ENCODE measurements at regions not wholly inside any gene's neighbourhood (a gene's known extent, or its start where the extent isn't known, plus 50 kb on each side); places are given as distances from the start of the nearest gene placed in this dataset.
"Not testable (repeated sequence)": the region's sequence is repeated elsewhere in the genome, so short reads cannot be mapped to it uniquely, and the experiment has no call there.

DNA sequence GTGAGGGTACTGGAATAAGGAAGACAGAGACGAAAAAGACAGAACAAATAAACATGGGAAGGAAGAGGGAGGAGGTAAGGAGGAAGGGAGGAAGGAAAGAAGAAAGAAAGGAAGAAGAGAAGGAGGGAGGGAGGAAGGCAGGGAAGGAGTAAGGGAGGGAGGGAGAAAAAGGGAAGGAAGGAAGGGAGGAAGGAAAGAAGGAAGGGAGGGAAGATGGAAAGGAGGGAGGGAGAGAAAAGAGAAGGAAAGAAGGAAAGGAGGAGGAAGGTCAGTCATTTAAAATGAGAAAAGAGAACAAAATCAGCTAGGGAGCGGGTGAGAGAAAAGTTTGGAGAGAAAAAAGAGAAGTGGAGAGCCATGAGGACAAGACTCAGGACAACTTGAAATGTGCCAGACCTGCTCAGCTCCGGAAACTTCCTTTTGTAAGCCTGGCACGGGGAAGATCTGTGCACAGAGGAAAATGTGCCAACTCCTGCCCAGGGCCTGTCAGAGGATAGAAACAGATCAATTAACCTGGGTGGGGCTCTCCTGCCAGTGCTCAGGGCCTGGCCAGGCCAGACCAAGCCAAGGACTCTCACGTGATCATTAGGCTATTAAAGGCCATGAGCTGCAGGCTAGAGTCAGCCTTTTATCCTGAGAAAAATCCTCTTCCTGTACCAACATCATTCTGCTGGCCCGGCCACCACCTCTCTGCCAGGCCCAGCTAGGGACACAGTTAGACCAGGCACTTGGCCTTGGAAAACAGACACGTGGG, 50.1 kb upstream of the BCL6 start:
- DNase-seq (ENCODE audit: low spot score) = no peak
- no peak for FAIRE-seq

GRCh38 chr3:187798126-187798525, 52.9 kb upstream of the BCL6 start:
- FAIRE-seq (no peak), DNase-seq (ENCODE audit: low spot score) (no peak)

GRCh38 chr3:187798531-187799530, 53.6 kb upstream of the BCL6 start:
- DNase-seq (ENCODE audit: low spot score) = no peak
- no peak for FAIRE-seq

GRCh38 chr3:187799942-187800641, 54.8 kb upstream of the BCL6 start:
- DNase-seq (ENCODE audit: low spot score) (no peak), FAIRE-seq (no peak)

DNA sequence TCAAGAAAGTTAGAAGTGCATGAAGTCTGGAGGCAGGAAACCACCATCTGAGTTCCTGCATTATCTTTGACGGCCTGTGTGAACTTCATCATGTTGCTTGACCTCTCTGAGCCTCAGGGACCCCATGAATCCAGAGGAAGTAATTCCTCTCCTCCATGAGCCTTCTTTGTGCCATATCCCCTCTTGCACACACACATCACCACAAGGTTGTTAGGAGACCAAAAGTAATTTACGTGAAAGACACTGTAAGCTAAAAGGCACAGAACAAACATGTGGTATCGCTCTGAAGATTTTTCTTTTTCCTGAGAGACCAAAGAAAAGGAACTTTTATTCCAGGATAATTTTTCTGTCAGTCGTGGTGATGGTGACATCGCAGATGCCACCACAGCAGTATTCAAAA, 55.9 kb upstream of the BCL6 start:
- no peak for FAIRE-seq

DNA sequence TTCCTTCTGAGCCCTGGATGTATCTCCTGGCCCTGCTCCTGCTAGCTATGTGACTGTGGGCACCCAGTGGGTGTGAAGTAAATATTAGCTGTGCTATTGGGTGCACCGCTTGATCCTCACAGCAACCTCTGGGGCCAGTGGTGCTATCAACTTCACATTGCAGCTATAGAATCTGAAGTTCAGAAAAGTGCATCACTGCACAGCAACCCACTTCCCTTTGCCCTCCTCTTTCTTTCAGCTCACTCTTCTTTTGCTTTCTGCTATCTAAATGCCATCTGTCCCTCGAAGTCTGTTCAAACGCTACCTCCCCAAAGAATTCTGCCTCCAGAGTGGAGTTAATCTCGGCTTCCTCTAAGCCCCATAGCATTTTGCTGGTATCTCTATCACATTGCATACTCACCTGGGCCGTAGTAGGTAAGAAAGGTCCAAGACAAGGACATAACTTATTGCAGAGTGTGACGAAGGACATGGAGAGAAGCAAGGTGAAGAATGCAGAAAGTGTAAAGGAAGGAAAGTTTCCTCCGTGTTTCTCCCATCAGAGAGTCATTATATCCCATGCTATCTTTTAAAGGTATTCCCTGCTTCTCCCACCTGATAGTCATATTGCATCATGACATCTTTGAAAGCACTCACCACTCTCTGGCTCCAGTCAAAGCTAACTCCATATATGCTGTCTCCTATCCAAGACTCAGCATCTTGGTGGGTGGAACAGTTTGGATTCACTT, 57.1 kb upstream of the BCL6 start:
- DNase-seq (ENCODE audit: low spot score) = no peak
- no peak for FAIRE-seq

More for the DNA sequence above, 55.9 kb upstream of the BCL6 start:
- no peak for DNase-seq (ENCODE audit: low spot score)

- DNase-seq (ENCODE audit: low spot score) (no peak), FAIRE-seq (no peak)
These were observed 57.6 kb upstream of the BCL6 start for GRCh38 chr3:187802928-187803259.

GRCh38 chr3:187804120-187804744, 59.0 kb upstream of the BCL6 start:
- DNase-seq (ENCODE audit: low spot score) = no peak
- no peak for FAIRE-seq

- no peak for DNase-seq (ENCODE audit: low spot score)
- no peak for FAIRE-seq
These were observed 59.5 kb upstream of the BCL6 start for GRCh38 chr3:187804745-187805121.

- DNase-seq (ENCODE audit: low spot score) = no peak
- no peak for FAIRE-seq
These were observed 60.5 kb upstream of the BCL6 start for GRCh38 chr3:187805774-187806173.

DNA sequence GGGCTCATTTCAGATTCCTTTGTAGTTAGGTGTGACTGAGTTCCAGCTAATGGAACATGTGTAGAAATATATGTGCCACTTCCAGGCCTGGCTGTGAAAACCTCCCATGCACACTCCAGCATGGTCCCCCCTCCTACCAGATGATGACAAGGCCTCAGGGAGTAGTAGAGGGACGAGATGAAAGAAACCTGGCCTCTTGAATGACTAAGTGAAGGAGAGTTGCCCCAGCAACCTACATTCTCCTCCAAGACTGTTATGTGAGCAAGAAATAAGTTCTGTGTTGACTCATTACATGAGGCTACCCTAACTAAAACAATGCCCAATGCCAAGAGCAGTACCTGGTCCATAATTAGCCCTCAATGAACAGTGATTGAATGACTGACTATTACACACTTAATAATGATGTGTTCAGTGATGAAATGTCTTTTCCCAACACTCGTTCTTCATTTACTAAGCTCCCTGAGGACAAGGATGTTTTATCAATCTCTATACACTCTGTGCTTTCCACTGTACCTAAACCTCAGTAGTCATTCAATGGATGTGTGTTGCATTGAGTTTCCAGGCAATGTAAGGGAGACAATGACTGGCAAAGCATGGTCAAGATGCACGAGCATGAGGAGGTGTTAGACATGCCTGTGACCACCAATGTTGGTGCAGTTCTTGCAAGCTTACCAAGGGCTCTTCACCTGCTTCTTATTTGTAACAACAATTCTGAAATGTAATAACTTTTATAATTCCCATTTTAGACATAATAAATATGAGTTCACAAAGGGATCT, 62.0 kb upstream of the BCL6 start:
- DNase-seq (ENCODE audit: low spot score) (no peak), FAIRE-seq (no peak)

DNA sequence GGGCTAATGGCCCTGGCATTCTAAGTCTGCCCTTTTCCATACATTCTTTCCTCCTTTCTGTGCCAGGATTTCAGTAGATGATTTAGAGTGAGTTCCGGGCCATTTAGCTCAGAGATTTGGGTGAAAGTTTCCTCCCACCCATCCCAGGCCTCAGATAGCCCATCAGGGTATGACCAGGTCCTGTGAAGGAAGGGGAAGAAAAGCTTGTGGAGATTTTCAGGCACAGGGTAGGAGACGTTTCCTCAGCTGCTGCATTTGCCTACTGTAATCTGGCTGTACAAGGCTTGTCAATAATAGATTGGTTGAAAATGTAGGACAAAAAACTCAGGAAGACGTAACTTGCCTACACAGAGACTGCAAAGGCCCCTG, 63.2 kb upstream of the BCL6 start:
- DNase-seq (ENCODE audit: low spot score) (no peak), FAIRE-seq (no peak)

DNA sequence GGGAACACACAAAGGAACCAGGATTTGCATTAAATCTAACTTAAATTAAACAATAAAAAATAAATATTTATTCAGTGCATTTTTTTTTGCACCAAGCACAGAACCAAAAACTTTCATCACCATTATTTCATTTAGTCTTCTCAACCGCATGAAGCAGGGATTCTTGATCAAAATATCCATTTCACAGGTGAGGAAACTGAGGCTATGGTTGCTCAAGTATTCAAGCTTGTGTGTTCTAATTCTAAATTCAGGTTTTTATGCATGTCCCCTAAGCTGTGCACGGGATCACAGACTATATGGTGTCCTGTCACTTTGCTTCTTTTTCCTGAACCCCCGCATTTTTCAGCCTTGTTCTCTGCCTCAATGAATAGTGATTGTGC, 64.3 kb upstream of the BCL6 start:
- no peak for FAIRE-seq
- DNase-seq (ENCODE audit: low spot score) = no peak

DNA sequence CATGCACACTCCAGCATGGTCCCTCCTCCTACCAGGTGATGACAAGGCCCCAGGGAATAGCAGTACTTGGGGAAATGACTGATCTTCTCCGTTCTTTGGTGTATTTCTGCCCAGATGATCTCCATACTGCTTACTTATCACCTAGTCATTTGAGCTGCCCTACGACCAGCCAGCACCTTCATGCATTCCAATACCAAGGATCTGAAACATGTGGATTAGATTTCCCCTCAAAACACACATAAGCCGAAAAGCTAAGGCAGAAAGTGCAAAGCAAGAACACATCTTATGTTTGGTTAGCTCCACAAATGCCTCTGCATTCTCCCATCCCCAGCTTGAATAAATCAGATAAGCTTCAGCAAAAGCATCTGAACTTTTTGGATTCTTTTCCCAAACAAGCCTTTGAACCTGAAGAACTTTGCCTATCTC, 64.8 kb upstream of the BCL6 start:
- DNase-seq (ENCODE audit: low spot score) (no peak), FAIRE-seq (no peak)

DNA sequence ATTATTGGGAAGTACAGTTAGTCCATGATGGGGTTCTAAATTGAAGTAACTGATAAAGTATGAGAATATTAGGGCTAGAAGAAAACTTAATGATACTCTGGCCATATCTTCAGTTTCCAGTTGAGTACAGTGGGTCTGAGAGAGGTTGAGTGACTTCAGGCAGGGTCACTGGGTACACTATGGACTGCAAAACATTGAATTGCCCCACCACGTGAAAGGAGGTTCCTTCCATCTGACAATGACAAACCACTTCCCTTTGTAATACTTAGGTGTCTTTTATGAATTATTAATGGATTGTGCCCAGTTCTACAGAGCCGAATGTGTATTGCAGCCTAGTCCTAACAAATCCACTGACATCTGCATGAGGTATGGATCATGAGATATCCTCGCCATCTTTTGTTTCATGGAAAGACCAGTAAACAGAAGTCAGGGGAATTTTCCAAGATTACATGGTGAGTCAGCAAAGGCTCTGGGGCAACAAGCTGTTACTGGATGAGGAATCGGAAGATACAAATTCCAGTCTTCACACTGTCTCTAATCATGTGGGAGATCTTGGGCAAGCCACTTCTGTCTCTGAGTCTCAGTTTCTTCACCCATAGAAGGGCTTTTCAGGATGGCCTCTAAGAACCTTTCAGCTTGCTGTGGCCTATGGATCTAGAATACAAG, 66.5 kb upstream of the BCL6 start:
- FAIRE-seq = no peak

DNA sequence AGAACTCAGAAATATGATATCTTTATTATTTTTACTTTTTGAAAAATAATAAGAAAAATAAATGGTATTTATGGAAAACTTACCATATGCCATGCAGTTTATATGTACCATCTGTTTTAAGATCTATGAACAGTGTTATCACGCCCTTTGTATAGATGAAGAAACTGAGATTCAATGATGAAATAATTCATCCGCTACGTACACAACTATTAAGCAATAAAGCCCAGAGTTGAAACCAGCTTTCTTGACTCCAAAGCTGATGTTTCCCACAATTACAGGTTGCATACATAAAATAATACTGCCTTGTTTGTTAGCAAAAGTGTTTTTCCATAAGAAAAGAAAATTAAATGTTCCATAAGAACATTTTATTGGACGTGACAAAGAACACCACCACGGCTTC, 67.2 kb upstream of the BCL6 start:
- no peak for DNase-seq (ENCODE audit: low spot score)
- FAIRE-seq = no peak

More for the DNA sequence above, 66.5 kb upstream of the BCL6 start:
- DNase-seq (ENCODE audit: low spot score) = peak; percentile 51

GRCh38 chr3:187813198-187813597, 67.9 kb upstream of the BCL6 start:
- DNase-seq (ENCODE audit: low spot score) (no peak), FAIRE-seq (no peak)

- DNase-seq (ENCODE audit: low spot score); FAIRE-seq: not testable (repeated sequence)
These were observed 72.5 kb upstream of the BCL6 start for GRCh38 chr3:187817766-187818165.

DNA sequence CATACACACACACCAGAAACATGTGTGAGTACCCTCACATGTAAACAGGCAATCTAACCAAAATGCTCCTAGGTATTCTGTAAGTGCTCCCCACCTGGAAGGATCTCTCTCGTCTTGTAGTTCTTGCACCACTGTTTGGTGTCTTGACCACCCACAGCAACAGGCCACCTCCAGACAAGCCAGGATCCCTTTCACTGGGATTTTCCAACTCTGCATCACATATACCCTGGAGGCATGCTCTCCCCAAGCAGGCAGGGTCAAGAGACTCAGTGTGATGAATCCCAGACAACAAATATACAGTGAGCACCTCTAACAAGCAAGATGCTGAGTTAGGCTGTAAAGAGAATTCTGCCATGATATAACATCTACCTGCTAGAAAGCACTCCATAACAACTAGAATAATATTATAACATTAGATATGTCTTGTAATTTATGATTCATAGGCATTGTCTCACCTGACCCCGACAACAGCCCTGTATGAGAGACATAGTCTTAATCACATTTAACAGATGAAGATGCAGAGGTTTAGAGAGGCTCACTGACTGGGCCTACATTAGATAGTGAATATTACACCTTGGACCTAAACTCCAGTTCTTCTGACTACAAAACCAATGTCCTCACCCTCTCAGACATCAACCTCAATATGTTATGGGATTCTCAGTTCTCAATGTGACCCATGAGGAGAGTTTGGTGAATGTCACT, 76.5 kb upstream of the BCL6 start:
- DNase-seq (ENCODE audit: low spot score) (no peak), FAIRE-seq (no peak)
